NB4 (cell line): ENCODE measurements at regions not wholly inside any gene's neighbourhood (a gene's known extent, or its start where the extent isn't known, plus 50 kb on each side); places are given as distances from the start of the nearest gene placed in this dataset.

Experiments used
- CTCF ChIP-seq: IDR thresholded peaks from one replicate; pipeline ENCODE4 v1.5.1; 2012; ENCODE audit warnings: low read depth, low read length
- MAX ChIP-seq: IDR thresholded peaks from 2 replicates; pipeline ENCODE4 v1.6.1; 2011; ENCODE audit warnings: low read depth, low read length
- POLR2A ChIP-seq: IDR thresholded peaks from 2 replicates; pipeline ENCODE4 v1.6.1; 2011; ENCODE audit warnings: mild to moderate bottlenecking; ENCODE audit not compliant: insufficient read length; ENCODE audit errors: extremely low read depth

- TF ChIP-seq POLR2A (no peak), CTCF (no peak), MAX (no peak)
These were observed 107.0 kb upstream of the SMLR1 start for GRCh38 chr6:130720076-130720715.
